H1 (cell line): ENCODE measurements at regions not wholly inside any gene's neighbourhood (a gene's known extent, or its start where the extent isn't known, plus 50 kb on each side); places are given as distances from the start of the nearest gene placed in this dataset.

ENCODE experiments used
- CTCF ChIA-PET: fragments of 300-600 bp; sonication (Branson Sonifier 250); formaldehyde crosslinking; loops from one replicate; lab custom pipeline; 2021; ENCODE audit not compliant: partially characterized antibody; lab: Charles Lee
- POLR2A ChIA-PET: fragments of 300-600 bp; sonication (Branson Sonifier 250); formaldehyde crosslinking; loops from one replicate; lab custom pipeline; 2021; ENCODE audit warnings: inconsistent platforms; ENCODE audit not compliant: partially characterized antibody; lab: Charles Lee
- DNase-seq, 2 experiments: peaks; one replicate each; pipeline versions ENCODE4 v3.0.0 to v3.0.0-alpha.2; 2010 to 2022; ENCODE audit warnings: low spot score in 2 of 2, low read depth in 1 of 2, mixed read lengths in 1 of 2
- FAIRE-seq: peaks from 2 replicates; lab custom pipeline; 2011; peaks lifted over from hg19 to GRCh38; lab: Jason Lieb, UNC
- H2AFZ ChIP-seq: 2 replicates; pipeline ENCODE4 v1.8.1; 2012; ENCODE audit warnings: low read length, inconsistent platforms
- H2AK5ac ChIP-seq: 2 replicates; pipeline ENCODE4 v1.6.1; 2013; ENCODE audit warnings: low read depth, low read length
- H2BK120ac ChIP-seq: replicated peaks from 2 replicates; pipeline ENCODE3; 2013; ENCODE audit warnings: low read depth, low read length, inconsistent platforms
- H2BK12ac ChIP-seq: 2 replicates; pipeline ENCODE4 v1.6.1; 2013; ENCODE audit warnings: low read depth, low read length
- H2BK15ac ChIP-seq: 2 replicates; pipeline ENCODE4 v1.6.1; 2013; ENCODE audit warnings: low read length
- H2BK20ac ChIP-seq: 2 replicates; pipeline ENCODE4 v1.6.1; 2013; ENCODE audit warnings: low read length
- H2BK5ac ChIP-seq: 2 replicates; pipeline ENCODE4 v1.6.1; 2013; ENCODE audit warnings: low read depth, low read length
- H3K14ac ChIP-seq: 2 replicates; pipeline ENCODE4 v1.6.1; 2013; ENCODE audit warnings: inconsistent platforms; ENCODE audit not compliant: insufficient read length
- H3K18ac ChIP-seq: 2 replicates; pipeline ENCODE4 v1.6.1; 2013; ENCODE audit warnings: low read length; ENCODE audit errors: extremely low read depth
- H3K23ac ChIP-seq: 2 replicates; pipeline ENCODE4 v1.6.1; 2013; ENCODE audit warnings: inconsistent platforms; ENCODE audit not compliant: insufficient read length
- H3K23me2 ChIP-seq: 2 replicates; pipeline ENCODE4 v1.6.1; 2013; ENCODE audit warnings: low read depth, low read length
- H3K27ac ChIP-seq: 2 replicates; pipeline ENCODE4 v1.6.1; 2011; ENCODE audit warnings: low read depth, low read length, inconsistent platforms
- H3K27me3 ChIP-seq, 4 experiments: replicated peaks in 1 of 4; 1 replicate in 1 of 4; 2 replicates in 3 of 4; pipeline versions ENCODE4 v1.6.1 to v1.8.1; 2011 to 2013; ENCODE audit warnings: low read length in 3 of 4, mild to moderate bottlenecking in 3 of 4, inconsistent platforms in 2 of 4, mixed read lengths in 2 of 4, moderate library complexity in 1 of 4; ENCODE audit not compliant: control insufficient read depth in 3 of 4, insufficient read depth in 3 of 4; ENCODE audit errors: extremely low read depth in 1 of 4
- H3K36me3 ChIP-seq, 4 experiments: 2 replicates each; pipeline versions ENCODE4 v1.6.1 to v1.8.1; 2011 to 2013; ENCODE audit warnings: mild to moderate bottlenecking in 4 of 4, low read length in 3 of 4, moderate library complexity in 2 of 4, control low read depth in 1 of 4, inconsistent platforms in 1 of 4; ENCODE audit not compliant: insufficient read depth in 4 of 4, control insufficient read depth in 2 of 4
- H3K4ac ChIP-seq: replicated peaks from 2 replicates; pipeline ENCODE3; 2013; ENCODE audit warnings: low read length, low read depth, mixed read lengths, inconsistent platforms; ENCODE audit not compliant: insufficient read length
- H3K4me1 ChIP-seq, 4 experiments: replicated peaks in 1 of 4; 1 replicate in 1 of 4; 2 replicates in 3 of 4; pipeline versions ENCODE4 v1.6.1 to v1.8.1; 2011 to 2013; ENCODE audit warnings: low read length in 3 of 4, inconsistent platforms in 2 of 4, mixed read lengths in 1 of 4; ENCODE audit not compliant: insufficient read depth in 4 of 4, control insufficient read depth in 3 of 4
- H3K4me2 ChIP-seq, 2 experiments: 2 replicates each; pipeline versions ENCODE4 v1.6.1 to v1.8.1; 2011 to 2013; ENCODE audit warnings: low read depth in 2 of 2, low read length in 2 of 2, control low read depth in 1 of 2, inconsistent platforms in 1 of 2, mild to moderate bottlenecking in 1 of 2; ENCODE audit not compliant: insufficient read depth in 1 of 2
- H3K4me3 ChIP-seq, 4 experiments: fragments of 200-600, 300-600 bp in 1 of 4; sonication (generic), shearing (Covaris generic), sonication (Bioruptor Twin) in 1 of 4; 2 replicates each; pipeline versions ENCODE4 v1.5.1 to v1.8.1; 2011 to 2016; ENCODE audit warnings: low read length in 4 of 4, low read depth in 3 of 4, control low read depth in 2 of 4, inconsistent platforms in 2 of 4, mild to moderate bottlenecking in 2 of 4, mixed read lengths in 1 of 4, moderate library complexity in 1 of 4; ENCODE audit not compliant: insufficient read depth in 2 of 4; ENCODE audit errors: extremely low read depth in 1 of 4
- H3K56ac ChIP-seq: replicated peaks from 2 replicates; pipeline ENCODE3; 2013; ENCODE audit warnings: low read depth, mild to moderate bottlenecking, mixed read lengths, low read length, inconsistent platforms; ENCODE audit not compliant: insufficient read length
- H3K79me1 ChIP-seq: 2 replicates; pipeline ENCODE4 v1.6.1; 2013; ENCODE audit warnings: low read depth, low read length, control low read depth
- H3K79me2 ChIP-seq, 2 experiments: 2 replicates each; pipeline versions ENCODE4 v1.6.1 to v1.8.1; 2012 to 2013; ENCODE audit warnings: low read length in 2 of 2, mild to moderate bottlenecking in 2 of 2, inconsistent platforms in 1 of 2; ENCODE audit not compliant: insufficient read depth in 2 of 2, control insufficient read depth in 1 of 2
- H3K9ac ChIP-seq, 4 experiments: replicated peaks in 1 of 4; 1 replicate in 1 of 4; 2 replicates in 3 of 4; pipeline versions ENCODE4 v1.6.1 to v1.8.1; 2011 to 2013; ENCODE audit warnings: low read depth in 3 of 4, low read length in 3 of 4, control low read depth in 2 of 4, mild to moderate bottlenecking in 2 of 4, moderate library complexity in 2 of 4, inconsistent platforms in 1 of 4; ENCODE audit errors: extremely low read depth in 1 of 4
- H3K9me3 ChIP-seq, 2 experiments: 2 replicates each; pipeline versions ENCODE4 v1.6.1 to v1.8.1; 2012 to 2013; ENCODE audit warnings: mild to moderate bottlenecking in 2 of 2, moderate library complexity in 2 of 2, control low read depth in 1 of 2, inconsistent platforms in 1 of 2, low read depth in 1 of 2, low read length in 1 of 2, mixed read lengths in 1 of 2; ENCODE audit not compliant: insufficient read depth in 2 of 2
- H4K20me1 ChIP-seq, 2 experiments: replicated peaks in 1 of 2; 2 replicates each; pipeline versions ENCODE3 to v1.8.1; 2011 to 2013; ENCODE audit warnings: inconsistent platforms in 2 of 2, low read length in 2 of 2, mild to moderate bottlenecking in 1 of 2; ENCODE audit not compliant: insufficient read depth in 2 of 2, control insufficient read depth in 1 of 2
- H4K5ac ChIP-seq: 2 replicates; pipeline ENCODE4 v1.6.1; 2013; ENCODE audit warnings: low read length, low read depth, mixed read lengths, inconsistent platforms; ENCODE audit not compliant: insufficient read length
- H4K8ac ChIP-seq: 2 replicates; pipeline ENCODE4 v1.8.0; 2013; ENCODE audit warnings: mild to moderate bottlenecking, moderate library complexity, low read length, inconsistent platforms; ENCODE audit not compliant: insufficient read depth; ENCODE audit errors: extremely low read depth
- H4K91ac ChIP-seq: replicated peaks from 2 replicates; pipeline ENCODE3; 2013; ENCODE audit warnings: low read length, mixed read lengths, inconsistent platforms; ENCODE audit not compliant: insufficient read length
- BCL11A ChIP-seq, 2 experiments: IDR thresholded peaks; one replicate each; pipeline ENCODE4 v1.6.1; 2011; ENCODE audit warnings: low read depth in 2 of 2, low read length in 2 of 2, mild to moderate bottlenecking in 2 of 2
- CBX5 ChIP-seq: fragments of 300-800, 300-1000 bp; sonication (generic); IDR thresholded peaks from 2 replicates; pipeline ENCODE4 v1.7.1; 2016; ENCODE audit warnings: antibody characterized with exemption, low read length, low read depth
- EGR1 ChIP-seq: IDR thresholded peaks from 2 replicates; pipeline ENCODE4 v1.6.1; 2011; ENCODE audit warnings: low read depth, low read length, borderline replicate concordance
- EZH2 ChIP-seq: fragments of 200-600 bp; sonication (generic); IDR thresholded peaks from 2 replicates; pipeline ENCODE4 v1.7.1; 2012; ENCODE audit warnings: low read depth, mild to moderate bottlenecking, moderate library complexity, low read length, inconsistent platforms; ENCODE audit not compliant: severe bottlenecking
- KDM1A ChIP-seq: fragments of 200-600, 300-600 bp; sonication (generic); IDR thresholded peaks from 2 replicates; pipeline ENCODE4 v1.7.1; 2016; ENCODE audit warnings: mild to moderate bottlenecking, low read length, borderline replicate concordance
- KDM4A ChIP-seq: IDR thresholded peaks from one replicate; pipeline ENCODE4 v1.7.1; 2012; ENCODE audit warnings: low read depth, mild to moderate bottlenecking, moderate library complexity, low read length, inconsistent platforms; ENCODE audit not compliant: severe bottlenecking
- NANOG ChIP-seq: IDR thresholded peaks from 2 replicates; pipeline ENCODE4 v1.6.1; 2011; ENCODE audit warnings: low read length, low read depth, mild to moderate bottlenecking, inconsistent platforms; ENCODE audit not compliant: insufficient read depth, poor library complexity, severe bottlenecking
- POLR2A ChIP-seq, 2 experiments: IDR thresholded peaks; 1 replicate in 1 of 2; 2 replicates in 1 of 2; pipeline ENCODE4 v1.6.1; 2011; ENCODE audit warnings: low read depth in 2 of 2, low read length in 2 of 2, mild to moderate bottlenecking in 2 of 2; ENCODE audit errors: control extremely low read depth in 1 of 2
- RAD21 ChIP-seq, 2 experiments: IDR thresholded peaks in 1 of 2; conservative IDR thresholded peaks in 1 of 2; 2 replicates each; pipeline ENCODE4 v1.6.1; 2011; ENCODE audit warnings: low read depth in 2 of 2, low read length in 2 of 2, improper control_type of control experiment in 1 of 2, inconsistent platforms in 1 of 2, mild to moderate bottlenecking in 1 of 2, moderate library complexity in 1 of 2
- RBBP5 ChIP-seq: IDR thresholded peaks from 2 replicates; pipeline ENCODE4 v1.7.1; 2012; ENCODE audit warnings: low read depth, mild to moderate bottlenecking, inconsistent platforms, low read length, moderate library complexity, borderline replicate concordance
- SIN3A ChIP-seq, 2 experiments: IDR thresholded peaks in 1 of 2; conservative IDR thresholded peaks in 1 of 2; 2 replicates each; pipeline ENCODE4 v1.6.1; 2011 to 2012; ENCODE audit warnings: low read length in 2 of 2, improper control_type of control experiment in 1 of 2, low read depth in 1 of 2, mild to moderate bottlenecking in 1 of 2
- SP4 ChIP-seq: IDR thresholded peaks from 2 replicates; pipeline ENCODE4 v1.6.1; 2012; ENCODE audit warnings: low read length, inconsistent platforms
- TAF7 ChIP-seq: optimal IDR thresholded peaks from 2 replicates; pipeline ENCODE3; 2011; ENCODE audit warnings: low read depth, mild to moderate bottlenecking, inconsistent platforms, low read length, moderate library complexity, borderline replicate concordance
- whole genome bisulfite sequencing, 2 experiments: shearing (Covaris generic) in 1 of 2; methylation state at CpG; one replicate each; pipeline versions ENCODE4 v1.1.6 to v1.1.7; 2013 to 2015; ENCODE audit warnings: low lambda C conversion rate in 2 of 2, mixed read lengths in 2 of 2, inconsistent platforms in 1 of 2, low coverage in 1 of 2, missing lambda C conversion rate in 1 of 2; ENCODE audit not compliant: insufficient replicate concordance in 2 of 2, insufficient coverage in 1 of 2, insufficient read length in 1 of 2; ENCODE audit errors: extremely low coverage in 1 of 2, missing lambda C conversion rate in 1 of 2; 5-methylcytosine and 5-hydroxymethylcytosine counted together

DNA sequence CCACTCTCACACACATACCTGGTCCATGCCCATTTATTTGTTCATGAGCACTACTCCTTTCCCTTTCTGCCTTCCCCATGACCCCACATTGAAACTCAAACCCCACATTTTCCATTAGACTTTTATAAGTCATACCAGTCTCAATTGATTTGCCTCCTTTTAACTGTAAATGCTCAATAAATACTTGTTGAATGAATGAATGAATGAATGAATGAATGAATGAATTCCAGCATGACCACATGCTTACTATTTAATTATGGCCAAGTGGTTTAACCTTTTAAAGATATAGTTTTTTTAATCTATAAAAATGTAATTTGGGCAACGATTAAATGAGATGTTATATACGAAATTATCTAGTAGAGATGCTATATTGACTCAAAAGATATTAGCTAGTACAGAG lies 54.1 kb upstream of the GRAMD2B start:
- H2AK5ac ChIP-seq, result no peak overlapping the region
- peak overlapping the region; percentile 90; the same call in 1 of the 2 replicates for H2BK15ac ChIP-seq
- H2AFZ ChIP-seq, result no peak overlapping the region
- H3K27me3 ChIP-seq, result no peaks in the 10 kb centered on the region
- H2BK5ac ChIP-seq, result peak overlapping the region; percentile 91; the same call in 1 of the 2 replicates
- H3K9me3 ChIP-seq, result no peaks in the 10 kb centered on the region
- no peak for FAIRE-seq
- no peaks in the 10 kb centered on the region for H3K79me2 ChIP-seq
- peak overlapping the region; percentile 89 for H2BK120ac ChIP-seq
- H3K4me1 ChIP-seq, result peaks cover 9 to 25% (median 23%) of the 10 kb centered on the region in 4 experiments; a peak in 6 of 7 replicates
- no peak overlapping the region for H3K56ac ChIP-seq
- H3K23ac ChIP-seq, result no peak overlapping the region
- ChIA-PET CTCF (interaction anchor here (0.9 to 2.4 kb wide), 9 partner anchors 9 to 167 kb away, joined by 3 to 11 read pairs (median 4); no protein-coding TSS in a partner anchor), POLR2A (interaction anchor here (1.8 kb wide), 1 partner anchor 54 kb away, joined by 6 read pairs; the partner anchor contains the start of gene GRAMD2B)
- no peak overlapping the region for H4K8ac ChIP-seq
- WGBS, 2 experiments, result 89% methylated on average over 2 of the region's 2 CpGs; no CpG with 5 or more reads in 1 of the 2 experiments
- no peaks in the 10 kb centered on the region for H3K79me1 ChIP-seq
- peak overlapping the region; percentile 32 for H2BK12ac ChIP-seq
- H3K4me3 ChIP-seq, result no peak overlapping the region
- peak overlapping the region; percentile 87 for H3K4ac ChIP-seq
- peak overlapping the region; percentile 6; the same call in 1 of the 2 replicates for H2BK20ac ChIP-seq
- no peak overlapping the region for H3K4me2 ChIP-seq
- H3K9ac ChIP-seq, result no peak overlapping the region
- H4K91ac ChIP-seq, result peak overlapping the region; percentile 61
- H4K20me1 ChIP-seq, result no peaks in the 10 kb centered on the region
- H4K5ac ChIP-seq, result peak overlapping the region; percentile 7
- DNase-seq, result no peak
- H3K18ac ChIP-seq, result peak overlapping the region; percentile 26; the same call in 1 of the 2 replicates
- H3K36me3 ChIP-seq, result no peaks in the 10 kb centered on the region
- no peak overlapping the region; the same call in 1 of the 2 replicates for H3K27ac ChIP-seq
- H3K23me2 ChIP-seq, result no peaks in the 10 kb centered on the region; the same call in 1 of the 2 replicates
- H3K14ac ChIP-seq, result no peak overlapping the region
- TF ChIP-seq POLR2A (IDR thresholded peaks at IDR 0.05; ENCODE audit: control extremely low read depth in 1 of 2, low read depth in 2 of 2, low read length in 2 of 2) (no peak), BCL11A (IDR thresholded peaks at IDR 0.05; ENCODE audit: low read depth in 2 of 2, low read length in 2 of 2) (no peak), EZH2 (no peak), KDM4A (no peak), RBBP5 (no peak), NANOG (no peak), TAF7 (no peak), SP4 (no peak), KDM1A (no peak), SIN3A (conservative IDR thresholded peaks at IDR 0.05 in 1 of 2, IDR thresholded peaks at IDR 0.05 in 1 of 2; ENCODE audit: low read depth in 1 of 2, low read length in 2 of 2) (no peak), RAD21 (IDR thresholded peaks at IDR 0.05 in 1 of 2, conservative IDR thresholded peaks at IDR 0.05 in 1 of 2; ENCODE audit: low read depth in 2 of 2, low read length in 2 of 2) (no peak), EGR1 (no peak), CBX5 (no peak)
